ENCODE measurements at regions not wholly inside any gene's neighbourhood (a gene's known extent, or its start where the extent isn't known, plus 50 kb on each side); places are given as distances from the start of the nearest gene placed in this dataset.
A peak's percentile ranks its signal among the peaks of the same experiment; 100 is the strongest.
"Not testable (repeated sequence)": the region's sequence is repeated elsewhere in the genome, so short reads cannot be mapped to it uniquely, and the experiment has no call there.

GRCh38 chr7:149334930-149335329, 72.9 kb downstream of the ZNF783 start:
- DNase-seq (ENCODE audit: low read depth), result peak; percentile 32

GRCh38 chr7:149348758-149349369, 86.9 kb downstream of the ZNF783 start:
- DNase-seq (ENCODE audit: low read depth), result no peak

GRCh38 chr7:149353739-149354504, 91.9 kb downstream of the ZNF783 start:
- no peak for DNase-seq (ENCODE audit: low read depth)

- not testable (repeated sequence) for DNase-seq (ENCODE audit: low read depth)
Measured at GRCh38 chr7:149355035-149355389, 93.0 kb downstream of the ZNF783 start.

GRCh38 chr7:149355390-149356048, 93.5 kb downstream of the ZNF783 start:
- DNase-seq (ENCODE audit: low read depth), result peak; percentile 5

GRCh38 chr7:149362696-149363095, 98.2 kb downstream of the ZNF777 start:
- DNase-seq (ENCODE audit: low read depth), result no peak

GRCh38 chr7:149367418-149368180, 93.3 kb downstream of the ZNF777 start:
- DNase-seq (ENCODE audit: low read depth), result no peak

- DNase-seq (ENCODE audit: low read depth), result no peak
Measured at GRCh38 chr7:149369497-149369896, 91.4 kb downstream of the ZNF777 start.

DNA sequence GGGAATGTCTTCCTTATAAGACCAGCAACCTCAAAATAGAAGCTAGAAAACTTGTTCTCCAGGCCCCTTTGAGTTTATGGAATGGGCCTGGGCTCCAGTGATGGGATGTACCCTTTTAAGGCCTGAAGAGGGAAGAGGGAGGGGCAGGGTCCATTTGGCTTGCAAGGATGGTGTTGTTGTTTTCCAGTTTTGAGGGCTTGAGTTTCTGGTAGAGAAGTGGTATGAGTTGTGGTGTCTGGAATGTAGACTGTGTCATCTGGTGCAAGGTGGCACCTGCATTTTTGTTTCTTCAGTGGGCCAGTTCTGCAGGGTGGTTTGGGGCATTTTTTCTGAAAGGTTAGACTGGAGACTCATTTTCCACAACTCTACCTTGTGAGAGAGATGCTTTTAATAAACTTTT, 90.1 kb downstream of the ZNF777 start:
- no peak for DNase-seq (ENCODE audit: low read depth)

- no peak for DNase-seq (ENCODE audit: low read depth)
Measured at GRCh38 chr7:149373089-149373488, 87.8 kb downstream of the ZNF777 start.

GRCh38 chr7:149375234-149376008, 85.4 kb downstream of the ZNF777 start:
- no peak for DNase-seq (ENCODE audit: low read depth)

DNA sequence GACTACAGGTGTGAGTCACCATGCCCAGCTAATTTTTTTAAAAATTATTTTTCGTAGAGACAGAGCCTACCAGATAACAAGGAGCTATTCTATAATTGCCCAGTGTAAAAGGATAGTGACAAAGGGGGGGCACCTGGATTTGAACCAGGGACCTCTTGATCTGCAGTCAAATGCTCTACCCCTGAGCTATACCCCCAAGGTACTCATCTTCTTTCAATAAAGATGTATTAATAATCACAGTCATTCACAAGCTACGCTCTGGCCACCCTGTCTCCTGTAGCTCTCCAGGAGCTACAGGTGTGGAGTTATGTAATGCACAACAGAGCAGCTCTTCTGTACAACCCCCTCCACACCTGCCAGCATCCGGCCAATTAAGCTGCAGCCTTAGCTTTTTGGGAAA, 83.5 kb downstream of the ZNF777 start:
- no peak for DNase-seq (ENCODE audit: low read depth)

GRCh38 chr7:149379625-149380024, 81.2 kb downstream of the ZNF777 start:
- DNase-seq (ENCODE audit: low read depth), result no peak

DNA sequence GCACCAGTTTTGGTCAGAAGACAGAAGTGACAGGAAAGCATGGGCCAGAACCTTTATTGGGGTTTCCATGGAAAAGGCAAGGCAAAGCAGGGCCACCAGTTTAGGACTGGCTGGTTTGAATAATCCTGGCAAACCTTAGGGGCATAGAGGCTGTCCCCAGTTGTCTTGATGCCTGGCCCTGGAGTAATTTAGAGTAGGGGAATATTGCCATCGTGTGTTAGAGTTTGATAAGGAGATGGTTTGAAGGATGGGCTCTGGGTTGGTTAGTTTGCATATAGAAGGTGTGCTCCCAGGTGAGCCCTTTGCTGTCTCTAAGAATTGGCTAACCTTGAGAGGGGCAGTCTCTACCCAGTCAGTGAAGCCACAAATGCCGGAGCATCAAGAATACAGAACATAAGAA, 79.6 kb downstream of the ZNF777 start:
- no peak for DNase-seq (ENCODE audit: low read depth)

All from iris pigment epithelial cell (primary cell).